Umbilical cord (tissue), 1 donor: ENCODE measurements at regions not wholly inside any gene's neighbourhood (a gene's known extent, or its start where the extent isn't known, plus 50 kb on each side); places are given as distances from the start of the nearest gene placed in this dataset.
"Not testable (repeated sequence)": the region's sequence is repeated elsewhere in the genome, so short reads cannot be mapped to it uniquely, and the experiment has no call there.

Experiments used
- DNase-seq: peaks from one replicate; pipeline ENCODE4 v3.0.0-alpha.2; 2015; ENCODE audit warnings: low spot score

GRCh38 chr9:7479300-7479699, 320.3 kb downstream of the DMAC1 start:
- DNase-seq: no peak

DNA sequence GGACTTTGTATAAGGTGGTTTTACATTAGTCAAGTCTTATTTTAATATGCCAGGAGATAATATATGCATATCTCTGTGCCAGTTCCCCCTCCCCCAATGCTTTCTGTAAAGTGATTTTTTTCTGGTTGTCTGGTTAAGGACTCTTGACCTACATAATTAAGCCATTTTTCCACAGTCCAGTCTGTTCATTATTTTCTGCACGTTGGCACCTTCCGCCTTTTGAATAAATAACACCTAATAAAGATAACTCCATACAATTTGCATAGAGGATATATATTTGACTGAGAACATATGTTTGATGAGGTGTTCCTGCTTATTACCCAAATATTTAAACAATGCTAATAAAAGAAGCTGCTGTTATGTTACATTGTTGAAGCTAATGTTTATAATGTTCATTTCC, 320.9 kb downstream of the DMAC1 start:
- no peak for DNase-seq

GRCh38 chr9:7467186-7467585, 332.4 kb downstream of the DMAC1 start:
- DNase-seq: no peak

GRCh38 chr9:7461791-7462190, 337.8 kb downstream of the DMAC1 start:
- DNase-seq: no peak

GRCh38 chr9:7456793-7457530, 342.6 kb downstream of the DMAC1 start:
- DNase-seq: no peak

DNA sequence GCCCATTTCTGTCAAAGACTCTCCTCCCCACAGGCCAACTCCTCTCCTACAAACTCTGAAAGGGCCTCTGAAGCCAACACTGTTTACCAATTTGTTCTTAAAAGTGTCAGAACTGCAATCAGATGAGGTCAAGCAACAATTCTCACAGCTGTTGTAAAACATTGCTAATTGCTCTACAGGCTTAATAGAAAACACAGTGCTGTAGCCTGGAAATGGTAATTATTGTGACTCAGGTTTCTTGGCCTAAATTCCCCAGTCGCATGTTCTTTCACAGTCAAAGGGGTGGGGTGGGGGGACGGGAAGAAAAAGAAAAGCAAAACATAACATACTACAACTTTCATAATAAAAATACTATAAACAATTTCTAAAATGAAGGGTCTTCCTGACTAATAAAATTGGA, 343.2 kb downstream of the DMAC1 start:
- no peak for DNase-seq

- DNase-seq: no peak
Observed at GRCh38 chr9:7454624-7455023, 345.0 kb downstream of the DMAC1 start.

DNA sequence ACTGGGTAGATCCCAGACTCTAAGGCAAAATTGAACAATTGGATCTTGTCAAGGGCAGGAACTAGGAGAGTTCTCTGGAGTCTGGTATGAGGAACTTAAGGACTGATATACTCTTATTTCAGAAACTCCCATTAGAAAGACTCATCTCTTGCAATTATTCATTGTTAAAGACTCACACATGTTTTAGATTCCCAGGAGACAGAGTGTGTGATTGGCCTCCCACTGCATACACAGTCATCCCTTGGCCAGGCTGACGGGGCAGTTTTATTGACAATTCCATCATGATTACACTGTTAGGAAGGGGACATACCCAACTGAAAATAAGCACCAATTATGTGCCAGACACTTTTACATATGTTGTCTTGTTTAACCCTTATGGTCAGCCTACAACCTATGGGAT, 347.2 kb downstream of the DMAC1 start:
- no peak for DNase-seq

DNA sequence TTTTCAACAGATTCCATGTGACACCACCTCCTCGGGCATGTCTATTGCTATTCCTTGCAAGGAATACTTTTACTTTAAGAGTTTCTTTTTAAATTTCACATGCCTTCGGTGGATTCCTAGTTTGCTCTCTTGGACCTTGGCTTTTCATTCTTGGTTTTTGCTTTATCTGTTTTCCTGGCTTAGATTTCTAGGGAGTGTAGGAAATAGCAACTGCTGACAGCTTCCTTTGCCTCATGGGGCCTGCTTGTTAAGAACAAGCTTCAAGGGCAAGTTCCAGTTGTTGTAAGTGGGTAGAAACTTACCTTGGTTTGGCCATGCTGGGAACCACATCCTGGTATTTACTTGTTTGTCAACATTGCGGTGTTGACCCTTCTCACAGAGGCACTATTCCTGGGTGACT, 348.5 kb downstream of the DMAC1 start:
- peak; percentile 47 for DNase-seq

- DNase-seq: no peak
Observed at GRCh38 chr9:7443541-7443940, 356.0 kb downstream of the DMAC1 start.

GRCh38 chr9:7439355-7439995, 360.1 kb downstream of the DMAC1 start:
- DNase-seq: peak; percentile 56

DNA sequence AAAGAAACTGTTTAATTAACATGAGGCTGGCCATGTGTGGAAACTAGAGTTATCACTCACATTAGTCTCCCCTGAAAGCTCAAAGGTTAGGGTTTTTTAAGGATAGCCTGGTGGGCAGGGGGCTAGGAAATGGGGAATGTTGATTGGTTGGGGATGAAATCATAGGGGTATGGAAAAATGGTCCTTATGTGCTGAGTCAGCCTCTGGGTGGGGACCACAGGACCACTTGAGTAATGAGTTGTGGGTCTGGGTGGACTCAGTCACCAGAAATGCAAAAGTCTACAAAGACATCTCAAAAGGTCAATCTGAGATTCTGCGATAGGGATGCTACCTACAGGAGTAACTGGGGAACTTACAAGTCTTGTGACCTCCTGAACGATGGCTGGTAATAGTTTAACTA, 362.8 kb downstream of the DMAC1 start:
- no peak for DNase-seq

DNA sequence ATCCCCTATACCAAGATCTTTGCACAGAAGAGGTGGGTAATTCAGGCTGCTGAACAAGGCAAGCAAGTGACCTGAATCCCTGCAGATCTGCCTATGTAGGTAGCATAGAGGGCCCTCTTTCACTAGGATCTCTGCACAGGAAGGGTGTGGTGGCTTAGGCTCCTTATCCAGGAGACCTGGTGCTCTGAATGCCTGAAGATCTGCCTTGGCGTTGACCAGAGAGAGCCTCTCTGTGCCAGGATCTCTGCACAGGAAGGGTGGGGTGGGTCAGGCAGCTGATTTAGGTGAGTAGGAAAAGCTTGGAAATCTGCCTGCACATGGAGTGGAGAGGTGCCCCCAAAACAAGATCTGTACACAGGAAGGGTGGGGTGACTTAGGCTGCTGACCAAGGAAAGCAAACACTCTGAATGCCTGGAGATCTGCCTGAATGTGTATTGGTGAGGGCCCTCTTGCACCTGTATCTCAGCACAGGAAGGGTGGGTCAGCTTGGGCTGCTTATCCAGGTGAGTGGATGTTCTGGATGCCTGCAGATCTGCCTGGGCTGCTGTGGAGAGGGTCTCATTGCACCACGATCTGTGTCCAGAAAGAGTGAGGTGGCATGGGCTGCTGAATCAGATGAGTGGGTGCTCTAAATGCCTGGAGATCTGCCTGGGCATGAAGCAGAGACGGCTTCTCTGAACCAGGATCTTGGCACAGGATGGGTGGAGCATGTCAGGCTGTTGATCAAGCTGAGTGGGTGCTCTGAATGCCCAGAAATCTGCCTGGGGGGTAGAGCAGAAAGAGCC, 365.9 kb downstream of the DMAC1 start:
- DNase-seq: no peak

- no peak for DNase-seq
Observed at GRCh38 chr9:7432989-7433388, 366.6 kb downstream of the DMAC1 start.

GRCh38 chr9:7417397-7417796, 382.2 kb downstream of the DMAC1 start:
- DNase-seq: not testable (repeated sequence)

DNA sequence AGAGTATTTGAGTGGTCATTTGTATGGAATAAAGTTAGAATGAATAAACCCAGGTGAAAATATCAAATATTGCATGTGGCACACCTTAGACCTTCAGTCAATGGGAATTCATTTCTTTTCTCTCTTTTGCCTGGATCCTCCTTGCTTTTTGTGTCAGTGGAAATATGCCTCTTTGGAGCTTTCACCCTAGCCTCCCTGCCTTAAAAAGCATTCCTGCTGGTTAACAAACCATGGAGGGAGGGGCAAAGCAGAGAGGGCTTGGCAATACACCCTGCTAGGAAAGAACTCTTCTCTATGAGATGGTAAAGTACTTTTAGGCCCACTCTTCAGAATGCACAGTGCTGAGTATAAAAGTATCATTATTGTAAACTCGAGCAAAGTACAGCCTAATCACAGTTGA, 383.7 kb downstream of the DMAC1 start:
- no peak for DNase-seq

- DNase-seq: no peak
Observed at GRCh38 chr9:7408845-7409244, 390.7 kb downstream of the DMAC1 start.

DNA sequence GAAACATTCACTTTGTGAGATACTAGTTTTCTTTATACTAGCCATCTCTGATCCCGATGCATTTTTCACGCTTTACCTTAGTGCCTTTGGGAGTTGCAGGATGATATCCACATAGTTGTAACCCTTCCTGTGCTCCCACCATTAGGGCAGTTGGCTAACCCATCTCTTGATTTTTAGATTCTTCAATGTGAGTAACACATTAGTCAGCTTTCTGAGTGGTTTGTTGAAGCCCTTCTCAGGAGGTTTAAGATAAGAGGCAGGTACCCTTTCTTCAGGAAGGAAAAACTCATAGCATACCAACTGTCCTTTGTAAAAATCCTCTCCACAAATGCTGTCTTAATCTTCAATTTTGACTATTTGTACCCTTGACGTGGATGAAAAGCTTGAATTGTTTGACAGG, 392.3 kb downstream of the DMAC1 start:
- DNase-seq: no peak

GRCh38 chr9:7405924-7406604, 393.5 kb downstream of the DMAC1 start:
- no peak for DNase-seq

DNA sequence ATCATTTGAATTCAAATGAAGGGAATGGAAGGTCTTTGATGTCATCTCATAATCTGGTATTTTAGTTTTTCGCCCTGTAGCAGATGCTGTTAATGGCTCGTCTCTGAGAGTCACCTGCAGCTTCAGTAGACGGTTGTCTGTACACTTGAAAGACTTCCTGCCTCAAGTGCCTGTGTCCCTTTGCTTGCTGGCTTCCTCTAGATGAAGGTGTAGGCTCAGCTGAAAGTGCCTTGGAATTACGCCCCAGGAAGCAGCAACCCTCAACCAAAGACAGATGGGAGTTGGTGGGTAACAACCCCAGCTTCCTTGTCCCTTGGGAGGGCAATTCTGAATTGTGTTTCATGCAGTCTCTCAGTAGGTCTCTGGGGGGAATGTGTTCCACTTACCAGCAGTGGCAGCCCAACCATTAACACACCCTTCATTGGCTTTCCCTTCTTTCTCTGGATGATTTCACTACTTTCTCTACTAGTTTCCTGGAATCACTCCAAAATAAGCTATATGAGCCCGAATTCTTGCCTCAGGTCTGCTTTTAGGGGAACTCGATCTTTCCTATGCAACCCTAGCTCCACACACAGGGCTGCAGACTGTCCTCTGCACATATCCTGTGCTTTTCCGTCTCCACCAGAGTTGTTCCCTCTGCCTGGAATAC, 395.6 kb downstream of the DMAC1 start:
- DNase-seq: no peak

DNA sequence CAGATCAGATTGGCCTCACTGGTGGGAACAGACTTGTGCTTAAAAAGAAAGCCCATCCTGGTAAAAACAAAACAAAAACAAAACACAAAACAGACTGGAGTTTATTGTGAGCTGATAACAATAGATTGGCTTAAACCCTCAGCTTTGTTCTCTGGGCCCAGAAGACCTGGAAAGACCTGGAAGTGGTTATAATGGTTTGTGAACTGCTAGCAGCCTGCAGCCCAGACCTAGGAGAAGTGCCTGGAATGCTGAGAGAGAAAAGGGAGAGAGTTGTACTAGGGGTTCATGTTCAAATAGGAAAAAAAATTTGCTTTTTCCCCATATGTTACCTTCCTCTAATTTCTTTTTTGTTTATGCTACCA, 396.6 kb downstream of the DMAC1 start:
- DNase-seq: no peak
